Psoas muscle (tissue), 7 donors: ENCODE measurements at regions not wholly inside any gene's neighbourhood (a gene's known extent, or its start where the extent isn't known, plus 50 kb on each side); places are given as distances from the start of the nearest gene placed in this dataset.
A peak's percentile ranks its signal among the peaks of the same experiment; 100 is the strongest.

Experiments
- ATAC-seq, 4 donors: fragments of 200-7000 bp; cut with Tn5 transposase; one replicate each; pipeline ENCODE4 v1.9.1; 2020; ENCODE audit warnings: moderate library complexity in 3 of 4, mild to moderate bottlenecking in 2 of 4
- DNase-seq, 2 donors: peaks; one replicate each; pipeline ENCODE4 v3.0.0-alpha.2; 2020
- H3K27ac ChIP-seq: fragments of 200-600 bp; one replicate; pipeline ENCODE4 v1.8.0; 2022
- H3K27me3 ChIP-seq, 3 donors: fragments of 200-600 bp in 1 of 3; one replicate each; pipeline versions ENCODE4 v1.6.1 to v1.8.0; 2013 to 2022; ENCODE audit warnings: low read length in 2 of 3, mild to moderate bottlenecking in 2 of 3, moderate library complexity in 1 of 3; ENCODE audit not compliant: insufficient read depth in 3 of 3
- H3K36me3 ChIP-seq, 2 donors: fragments of 200-600 bp in 1 of 2; one replicate each; pipeline versions ENCODE4 v1.6.1 to v1.8.0; 2013 to 2022; ENCODE audit warnings: low read depth in 1 of 2, mild to moderate bottlenecking in 1 of 2, moderate library complexity in 1 of 2; ENCODE audit not compliant: insufficient read depth in 1 of 2
- H3K4me1 ChIP-seq: fragments of 200-600 bp; one replicate; pipeline ENCODE4 v1.8.0; 2022
- H3K4me3 ChIP-seq: fragments of 200-600 bp; one replicate; pipeline ENCODE4 v1.8.0; 2022; ENCODE audit warnings: mild to moderate bottlenecking
- H3K9me3 ChIP-seq: fragments of 200-600 bp; one replicate; pipeline ENCODE4 v1.8.0; 2022
- WGBS, 3 donors: extraction: QIAGEN DNeasy Blood & Tissue Kit; methylation state at CpG; one replicate each; pipeline versions ENCODE4 v1.1.6 to v1.1.7; 2013; 5-methylcytosine and 5-hydroxymethylcytosine counted together
- intact Hi-C, 2 donors: fragments of 100-400 bp; cut with DNase I; formaldehyde crosslinking; loops; one replicate each; pipeline versions ENCODE4 v1.11.0 to v1.14.2; 2022
- TF ChIP-seq, protein P1 (sequence below): fragments of 200-600 bp; IDR thresholded peaks from one replicate; pipeline ENCODE4 v1.8.0; 2022; ENCODE audit warnings: antibody characterized with exemption
- donor health status: healthy with polysubstance abuse.
- donor health status: DM: no; HTN: no; CAD: no; lungs with moderate emphysema.
- donor health status: Bipolar disorder and iron deficiency.
- donor health status: healthy.
- donor health status: DM: yes; HTN: yes; CAD: no.
- donor health status: DM: no; HTN: no; CAD: no.
- donor health status: DM: yes; HTN: yes; CAD: no.

DNA sequence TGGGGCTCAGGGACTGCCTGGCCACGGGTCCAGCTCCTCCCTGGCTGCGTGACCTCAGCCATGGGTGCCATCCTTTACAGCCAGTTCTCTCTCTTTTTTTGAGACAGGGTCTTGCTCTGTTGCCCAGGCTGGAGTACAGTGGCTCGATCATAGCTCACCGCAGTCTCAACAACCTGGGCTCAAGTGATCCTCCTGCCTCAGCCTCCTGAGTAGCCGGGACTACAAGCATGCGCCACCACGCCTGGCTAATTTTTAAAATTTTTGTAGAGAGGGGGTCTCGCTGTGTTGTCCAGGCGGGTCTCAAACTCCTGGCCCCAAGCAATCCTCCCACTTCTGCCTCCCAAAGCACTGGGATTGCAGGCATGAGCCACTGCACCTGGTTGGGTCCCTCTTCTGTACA, 75.4 kb downstream of the PTPRS start:
- H3K4me1 ChIP-seq: no peaks in the 10 kb centered on the region
- no peaks in the 10 kb centered on the region for H3K9me3 ChIP-seq
- TF ChIP-seq, protein P1, sequence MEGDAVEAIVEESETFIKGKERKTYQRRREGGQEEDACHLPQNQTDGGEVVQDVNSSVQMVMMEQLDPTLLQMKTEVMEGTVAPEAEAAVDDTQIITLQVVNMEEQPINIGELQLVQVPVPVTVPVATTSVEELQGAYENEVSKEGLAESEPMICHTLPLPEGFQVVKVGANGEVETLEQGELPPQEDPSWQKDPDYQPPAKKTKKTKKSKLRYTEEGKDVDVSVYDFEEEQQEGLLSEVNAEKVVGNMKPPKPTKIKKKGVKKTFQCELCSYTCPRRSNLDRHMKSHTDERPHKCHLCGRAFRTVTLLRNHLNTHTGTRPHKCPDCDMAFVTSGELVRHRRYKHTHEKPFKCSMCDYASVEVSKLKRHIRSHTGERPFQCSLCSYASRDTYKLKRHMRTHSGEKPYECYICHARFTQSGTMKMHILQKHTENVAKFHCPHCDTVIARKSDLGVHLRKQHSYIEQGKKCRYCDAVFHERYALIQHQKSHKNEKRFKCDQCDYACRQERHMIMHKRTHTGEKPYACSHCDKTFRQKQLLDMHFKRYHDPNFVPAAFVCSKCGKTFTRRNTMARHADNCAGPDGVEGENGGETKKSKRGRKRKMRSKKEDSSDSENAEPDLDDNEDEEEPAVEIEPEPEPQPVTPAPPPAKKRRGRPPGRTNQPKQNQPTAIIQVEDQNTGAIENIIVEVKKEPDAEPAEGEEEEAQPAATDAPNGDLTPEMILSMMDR: no peak
- H3K27ac ChIP-seq: no peak overlapping the region
- ATAC-seq: no peak
- intact Hi-C loops: no loop called here
- H3K27me3 ChIP-seq: no peaks in the 10 kb centered on the region
- H3K36me3 ChIP-seq: peaks cover 0 to 24% of the 10 kb centered on the region in 2 donors
- WGBS, 3 donors: 86 to 91% (median 86%) methylated on average over 9 of the region's 9 CpGs
- DNase-seq: no peak
- H3K4me3 ChIP-seq: no peak overlapping the region

DNA sequence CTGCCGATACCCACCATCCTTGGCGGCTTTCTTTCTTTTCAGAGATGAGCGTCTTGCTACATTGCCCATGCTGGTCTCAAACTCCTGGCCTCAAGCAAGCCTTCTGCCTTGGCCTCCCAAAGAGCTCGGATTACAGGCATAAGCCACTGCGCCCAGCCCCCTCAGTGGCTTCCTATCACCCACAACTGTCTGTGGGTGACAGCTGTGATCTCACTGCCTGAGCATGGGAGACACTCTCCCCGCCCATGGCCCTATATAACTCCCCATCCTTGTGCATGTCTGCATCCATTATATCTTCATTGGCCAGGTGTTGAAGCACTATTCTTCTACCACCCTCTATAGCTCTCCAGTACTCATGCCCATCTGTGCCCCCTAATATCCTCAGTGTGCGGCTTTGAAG, 76.2 kb downstream of the PTPRS start:
- no peaks in the 10 kb centered on the region for H3K4me1 ChIP-seq
- no peak overlapping the region for H3K27ac ChIP-seq
- no peak for DNase-seq
- no peak overlapping the region for H3K4me3 ChIP-seq
- H3K36me3 ChIP-seq: peaks cover 0 to 30% of the 10 kb centered on the region in 2 donors
- TF ChIP-seq, protein P1: no peak
- no peaks in the 10 kb centered on the region for H3K27me3 ChIP-seq
- no peak for ATAC-seq
- intact Hi-C loops: no loop called here
- H3K9me3 ChIP-seq: no peaks in the 10 kb centered on the region
- 94 to 98% (median 96%) methylated on average over 7 of the region's 7 CpGs for WGBS, 3 donors

DNA sequence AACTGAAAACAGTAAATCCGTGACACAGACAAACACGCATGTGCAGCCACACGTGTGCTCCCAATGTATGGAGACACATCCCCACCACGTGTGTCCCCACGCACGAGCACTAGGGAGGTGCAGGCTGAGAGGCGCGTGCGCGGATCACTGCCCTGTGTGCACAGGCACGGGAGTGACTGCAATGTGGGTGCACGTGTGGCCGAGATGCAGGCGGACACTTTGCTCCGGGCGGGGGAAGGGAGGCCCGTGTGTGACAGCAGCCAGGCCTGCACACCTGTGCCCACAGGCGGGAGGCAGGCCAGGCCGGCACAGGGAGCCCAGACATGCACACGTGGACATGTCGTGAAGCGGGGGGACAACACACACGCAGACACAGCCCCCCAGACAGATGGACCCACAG, 77.0 kb downstream of the PTPRS start:
- no peak overlapping the region for H3K27ac ChIP-seq
- no peaks in the 10 kb centered on the region for H3K9me3 ChIP-seq
- DNase-seq (peak in 1 of 2 donors; percentile 32), ATAC-seq (no peak)
- intact Hi-C loops: no loop called here
- WGBS, 3 donors: 85 to 90% (median 86%) methylated on average over 23 of the region's 23 CpGs
- H3K36me3 ChIP-seq: peaks cover 0 to 37% of the 10 kb centered on the region in 2 donors
- TF ChIP-seq, protein P1: no peak
- no peak overlapping the region for H3K4me3 ChIP-seq
- H3K4me1 ChIP-seq: no peaks in the 10 kb centered on the region
- H3K27me3 ChIP-seq: no peaks in the 10 kb centered on the region

DNA sequence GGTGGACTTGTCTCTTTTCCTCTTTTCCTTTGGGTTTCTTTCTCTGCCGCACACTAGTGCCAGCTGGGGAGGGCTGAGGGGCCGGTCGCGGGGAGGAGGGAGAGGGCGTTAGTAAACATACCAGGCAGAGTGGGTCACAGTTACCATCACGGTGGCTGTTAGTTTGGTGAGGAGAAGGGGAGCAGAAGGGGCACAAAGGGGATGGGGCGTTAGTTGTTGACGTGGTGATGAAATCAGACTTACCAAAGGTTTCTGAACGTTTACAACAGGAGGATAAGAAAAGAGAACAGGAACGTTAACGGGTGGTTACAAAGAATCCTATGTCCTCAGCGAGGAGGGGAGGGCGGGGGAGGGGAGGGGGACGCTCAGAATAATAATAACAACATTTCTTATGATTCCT, 77.9 kb downstream of the PTPRS start:
- TF ChIP-seq, protein P1: no peak
- no peaks in the 10 kb centered on the region for H3K4me1 ChIP-seq
- DNase-seq (no peak), ATAC-seq (no peak)
- no peaks in the 10 kb centered on the region for H3K27me3 ChIP-seq
- WGBS, 3 donors: 79 to 86% (median 80%) methylated on average over 14 of the region's 14 CpGs
- intact Hi-C loops: no loop called here
- no peak overlapping the region for H3K27ac ChIP-seq
- H3K9me3 ChIP-seq: no peaks in the 10 kb centered on the region
- H3K36me3 ChIP-seq: peaks cover 0 to 46% of the 10 kb centered on the region in 2 donors
- no peak overlapping the region for H3K4me3 ChIP-seq

DNA sequence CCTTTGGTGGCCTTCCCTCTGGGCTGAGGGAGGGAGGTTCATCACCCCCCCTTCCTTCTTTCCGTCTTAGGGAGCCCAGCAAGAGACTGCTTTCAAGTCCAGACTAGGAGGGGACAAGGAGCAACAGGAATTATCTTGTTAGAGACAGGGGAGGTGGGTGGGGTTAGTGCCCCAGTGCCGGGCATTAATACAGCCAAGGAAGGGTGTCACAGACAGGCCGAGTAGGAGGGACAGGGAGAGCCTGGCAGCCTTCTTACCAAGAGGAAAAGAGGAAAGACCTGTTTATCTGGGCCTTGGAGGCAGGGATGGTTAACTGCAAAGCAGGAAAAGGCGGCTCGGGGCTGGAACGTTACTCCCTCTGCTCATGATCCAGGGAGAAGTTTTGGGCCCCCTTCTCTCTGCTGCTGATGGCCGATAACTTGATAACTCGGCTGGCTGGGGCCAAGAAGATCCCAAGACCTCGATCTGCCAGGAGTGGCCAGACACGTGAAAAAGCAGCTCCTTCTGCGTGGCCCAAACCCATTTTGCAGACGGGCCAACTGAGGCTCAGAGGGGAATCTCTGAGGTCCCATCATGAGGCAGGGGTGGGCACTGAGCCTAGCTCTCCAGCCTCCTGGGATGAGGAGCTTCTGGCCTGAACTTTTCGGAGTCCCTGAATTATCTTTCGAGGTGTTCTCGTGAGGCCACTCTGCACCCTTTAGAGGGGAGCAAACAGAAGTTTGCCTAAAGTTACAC, 79.3 kb downstream of the PTPRS start:
- H3K9me3 ChIP-seq: no peaks in the 10 kb centered on the region
- TF ChIP-seq, protein P1: no peak
- H3K4me1 ChIP-seq: no peaks in the 10 kb centered on the region
- peaks cover 0 to 53% of the 10 kb centered on the region in 2 donors for H3K36me3 ChIP-seq
- H3K4me3 ChIP-seq: no peak overlapping the region
- 79 to 81% (median 80%) methylated on average over 14 to 15 of the region's 15 CpGs for WGBS, 3 donors
- no peaks in the 10 kb centered on the region for H3K27me3 ChIP-seq
- ATAC-seq: no peak
- DNase-seq: peak in 1 of 2 donors; percentile 42
- intact Hi-C loops: no loop called here
- H3K27ac ChIP-seq: no peak overlapping the region
